Bone marrow (tissue), 2 donors: ENCODE measurements at regions not wholly inside any gene's neighbourhood (a gene's known extent, or its start where the extent isn't known, plus 50 kb on each side); places are given as distances from the start of the nearest gene placed in this dataset.
"Not testable (repeated sequence)": the region's sequence is repeated elsewhere in the genome, so short reads cannot be mapped to it uniquely, and the experiment has no call there.

Experiments
- DNase-seq, 2 donors: peaks; one replicate each; lab custom pipeline; 2025; lab: John Stamatoyannopoulos, UW

DNA sequence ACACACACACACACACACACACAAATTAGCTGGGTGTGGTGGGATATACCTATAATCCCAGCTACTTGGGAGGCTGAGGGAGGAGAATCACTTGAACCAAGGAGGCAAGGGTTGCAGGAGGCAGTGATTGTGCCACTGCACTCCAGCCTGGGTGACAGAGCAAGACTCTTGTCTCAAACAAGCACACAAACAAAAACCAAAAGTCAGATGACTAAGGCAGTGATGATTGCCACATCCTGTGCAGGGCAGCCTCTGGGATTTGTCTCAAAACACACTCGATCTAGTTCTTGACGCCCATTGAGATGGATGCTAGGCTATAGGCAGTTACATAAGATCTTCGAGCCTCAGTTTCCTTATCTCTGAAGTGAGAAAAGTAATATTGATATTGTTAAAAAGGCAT is 183.1 kb upstream of the NOTCH2NLA start:
- DNase-seq = peak in 1 of 2 donors; percentile 38

DNA sequence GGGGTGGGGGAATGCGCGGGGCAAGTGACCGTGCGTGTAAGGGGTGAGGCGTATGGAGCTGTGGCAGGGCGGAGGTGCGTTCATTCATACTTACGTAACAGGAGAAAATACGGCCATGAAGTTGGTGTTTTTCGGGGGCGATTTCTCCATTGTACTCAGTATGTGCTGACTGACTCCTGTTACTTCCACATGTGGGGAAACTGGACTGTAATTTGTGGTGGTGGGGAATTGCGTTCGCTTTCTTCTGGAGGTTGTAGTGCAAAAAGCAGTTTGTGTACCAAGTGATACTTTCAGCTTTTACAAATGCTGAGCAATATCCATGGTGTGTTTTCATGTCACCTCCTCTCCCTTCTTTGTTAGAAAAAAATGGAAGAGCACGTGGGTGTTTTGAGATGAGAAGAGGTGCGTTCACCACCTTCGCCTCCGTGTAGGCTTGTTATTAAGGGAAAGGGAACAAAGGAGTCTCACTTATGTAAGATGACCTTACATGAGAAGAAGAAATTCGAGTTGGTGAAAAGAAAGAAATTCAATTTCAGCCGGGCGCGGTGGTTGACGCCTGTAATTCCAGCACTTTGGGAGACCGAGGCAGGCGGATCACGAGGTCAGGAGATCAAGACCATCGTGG is 181.1 kb upstream of the NOTCH2NLA start:
- DNase-seq = not testable (repeated sequence)

DNA sequence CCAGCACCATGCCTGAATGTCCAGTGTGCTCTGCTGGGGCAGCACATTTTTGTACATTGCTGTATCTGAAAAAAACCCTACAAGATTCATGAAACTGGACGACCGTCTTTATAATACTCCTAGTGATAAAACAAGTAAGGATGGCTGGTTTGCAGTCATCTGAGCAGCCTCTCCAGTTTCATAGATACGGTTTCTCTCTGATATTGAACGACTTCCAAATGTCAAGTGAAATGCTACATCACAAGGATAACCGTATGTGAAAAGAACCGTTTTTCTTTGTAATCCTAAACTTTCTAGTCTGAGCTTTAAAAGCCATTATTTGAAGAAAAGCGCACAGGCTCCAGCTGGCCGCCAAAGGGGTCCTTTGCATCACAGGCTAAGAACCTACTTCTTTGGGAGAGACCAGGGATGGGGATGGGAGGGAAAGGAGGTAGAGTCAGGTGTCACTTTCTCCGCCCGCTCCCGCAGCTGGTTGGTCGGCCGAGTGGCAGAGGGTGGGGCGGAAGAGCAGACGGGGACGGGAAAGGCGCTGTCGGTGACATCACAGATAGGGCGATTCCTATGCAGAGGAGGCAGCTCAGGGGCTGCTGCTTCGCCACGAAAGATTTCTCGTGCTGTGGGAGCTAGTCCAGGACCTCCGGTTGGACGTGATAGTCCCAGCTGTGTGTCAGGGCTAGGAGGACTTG is 180.4 kb upstream of the NOTCH2NLA start:
- DNase-seq = not testable (repeated sequence)

DNA sequence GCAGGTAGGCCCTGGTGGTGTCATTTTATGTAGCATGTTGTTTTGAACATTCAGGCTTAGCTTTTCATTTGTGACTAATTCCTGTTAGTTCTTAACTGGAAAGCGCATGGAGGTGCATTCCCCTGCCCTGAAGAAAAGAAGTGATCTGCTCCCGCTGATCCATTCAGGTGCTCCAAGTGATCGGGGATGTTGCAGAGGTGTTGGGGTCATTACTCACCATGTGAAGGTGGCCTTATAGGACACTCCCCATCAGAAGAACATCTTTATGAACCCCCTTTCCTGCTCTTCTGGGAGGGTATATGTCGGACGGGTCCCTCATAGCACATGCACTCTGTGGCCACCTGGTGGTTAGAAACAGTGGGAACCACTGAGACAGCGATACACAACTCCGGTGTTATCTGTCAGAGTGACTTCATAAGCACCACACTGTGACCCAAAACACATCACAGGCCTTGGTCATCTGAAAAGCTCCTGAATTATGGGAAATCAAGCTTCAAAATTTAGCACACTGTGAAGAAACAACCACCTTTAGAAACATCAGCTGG is 172.5 kb upstream of the NOTCH2NLA start:
- DNase-seq = not testable (repeated sequence)

DNA sequence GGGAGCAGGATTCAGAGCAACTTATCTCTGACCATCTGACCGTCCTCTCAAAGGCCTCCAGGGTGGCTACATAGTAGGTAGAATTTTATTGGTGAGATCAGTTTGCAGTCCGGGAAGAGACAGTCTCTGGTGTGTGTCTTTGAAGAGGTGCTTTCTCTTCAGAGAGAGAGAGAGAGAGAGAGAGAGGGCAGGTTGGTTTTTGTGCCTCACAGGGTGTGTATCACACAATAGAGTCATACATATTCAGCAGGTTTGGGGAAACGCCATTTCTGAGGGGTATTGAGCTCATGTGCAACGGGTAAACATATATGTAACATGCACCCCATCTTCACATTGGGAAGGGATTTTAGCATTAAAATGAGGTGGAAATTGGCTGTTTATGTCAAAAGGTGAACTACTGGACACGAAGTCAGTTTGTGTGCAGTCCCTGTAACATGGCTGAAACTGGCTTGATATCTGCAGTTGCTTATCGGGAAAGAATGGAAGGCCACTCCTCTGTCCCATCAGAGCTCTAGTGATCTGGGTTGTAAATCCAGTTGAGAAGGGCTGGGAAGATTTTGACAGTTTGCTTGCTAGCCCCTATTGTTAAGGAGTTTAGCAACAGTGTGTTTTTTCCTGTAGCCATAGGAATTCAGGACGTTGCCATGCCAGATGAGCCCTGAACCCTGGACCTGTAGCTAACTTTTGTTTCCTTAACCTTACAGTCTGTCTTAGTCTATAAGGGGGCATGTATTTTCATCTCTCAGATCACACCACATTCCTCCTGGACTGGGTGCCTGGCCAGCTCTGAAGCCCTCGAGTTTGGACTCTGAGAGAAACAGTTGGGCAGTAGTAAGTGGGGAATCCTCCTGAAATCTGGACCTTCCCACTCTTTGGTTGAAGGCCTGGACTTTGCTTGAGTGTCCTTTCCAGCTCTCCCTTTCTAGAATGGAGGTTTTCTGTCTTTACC is 171.6 kb upstream of the NOTCH2NLA start:
- DNase-seq = not testable (repeated sequence)

DNA sequence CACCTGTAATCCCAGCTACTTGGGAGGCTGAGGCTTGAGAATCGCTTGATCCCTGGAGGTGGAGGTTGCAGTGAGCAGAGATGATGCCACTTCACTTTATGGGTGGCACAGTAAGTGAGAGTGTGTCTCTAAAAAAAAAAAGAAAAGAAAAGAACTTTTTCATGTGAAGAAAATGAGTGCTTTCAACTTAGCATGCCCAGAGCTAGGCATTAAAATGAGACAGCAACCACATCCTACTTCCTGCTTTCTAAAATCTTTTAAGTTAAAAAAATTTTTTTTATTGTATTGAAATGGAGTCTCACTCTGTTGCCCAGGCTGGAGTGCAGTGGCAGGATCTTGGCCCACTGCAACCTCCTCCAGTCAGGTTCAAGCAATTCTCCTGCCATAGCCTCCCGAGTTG is 170.4 kb upstream of the NOTCH2NLA start:
- DNase-seq = not testable (repeated sequence)

DNA sequence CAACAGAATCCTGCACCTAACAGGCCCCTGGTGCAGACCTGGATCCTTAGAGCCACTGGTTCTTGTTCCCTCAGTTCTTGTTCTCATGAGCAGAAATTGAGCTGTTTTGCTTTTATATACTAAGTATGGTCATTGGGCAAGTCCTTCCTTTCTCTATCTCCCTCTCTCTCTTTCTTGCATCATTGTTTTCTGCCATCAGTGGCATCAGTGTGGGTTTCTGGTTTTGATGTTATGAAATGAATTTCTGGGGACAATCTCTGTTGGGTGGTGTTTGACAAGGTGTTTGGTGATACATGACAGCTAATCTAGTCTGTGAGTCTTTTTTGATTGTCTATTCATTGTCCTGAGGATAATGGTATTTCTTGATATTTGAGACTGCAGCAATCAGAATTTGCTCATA is 168.0 kb upstream of the NOTCH2NLA start:
- not testable (repeated sequence) for DNase-seq

DNA sequence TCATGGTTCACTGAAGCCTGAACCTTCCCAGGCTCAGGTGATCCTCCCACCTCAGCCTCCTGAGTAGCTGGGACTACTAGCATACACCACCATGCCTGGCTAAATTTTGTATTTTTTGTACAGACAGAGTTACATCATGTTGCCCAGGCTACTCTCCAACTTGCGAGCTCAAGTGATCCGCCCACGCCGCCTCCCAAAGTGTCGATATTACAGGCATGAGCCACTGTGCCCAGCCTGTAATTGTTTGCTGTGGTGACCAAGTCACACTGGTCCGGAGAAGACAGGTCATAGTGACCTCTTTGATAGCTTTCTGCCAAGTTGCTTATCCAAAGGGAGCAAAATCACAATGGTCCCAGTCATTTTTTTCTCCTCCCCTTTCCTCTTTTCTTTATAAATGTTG is 167.4 kb upstream of the NOTCH2NLA start:
- not testable (repeated sequence) for DNase-seq

DNA sequence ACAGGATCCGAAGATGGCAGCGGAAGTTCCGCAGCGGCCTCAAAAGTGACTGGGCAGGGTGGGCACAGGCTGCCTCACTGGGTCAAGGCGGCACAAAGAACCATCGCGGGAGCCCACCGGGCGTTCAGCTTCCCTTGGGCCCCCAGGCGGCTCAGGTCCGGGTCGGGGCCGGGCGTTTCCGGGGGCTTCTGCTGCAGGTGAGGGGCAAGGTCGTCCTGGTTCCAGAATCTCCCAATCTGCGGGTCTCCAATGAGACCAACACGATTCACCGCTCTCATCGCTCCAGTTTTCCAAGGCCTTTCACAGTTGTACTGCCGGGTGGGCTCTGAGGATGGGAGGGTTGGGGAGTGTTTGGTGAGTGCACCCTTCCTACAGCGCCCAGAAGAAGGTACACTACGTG is 165.0 kb upstream of the NOTCH2NLA start:
- not testable (repeated sequence) for DNase-seq

DNA sequence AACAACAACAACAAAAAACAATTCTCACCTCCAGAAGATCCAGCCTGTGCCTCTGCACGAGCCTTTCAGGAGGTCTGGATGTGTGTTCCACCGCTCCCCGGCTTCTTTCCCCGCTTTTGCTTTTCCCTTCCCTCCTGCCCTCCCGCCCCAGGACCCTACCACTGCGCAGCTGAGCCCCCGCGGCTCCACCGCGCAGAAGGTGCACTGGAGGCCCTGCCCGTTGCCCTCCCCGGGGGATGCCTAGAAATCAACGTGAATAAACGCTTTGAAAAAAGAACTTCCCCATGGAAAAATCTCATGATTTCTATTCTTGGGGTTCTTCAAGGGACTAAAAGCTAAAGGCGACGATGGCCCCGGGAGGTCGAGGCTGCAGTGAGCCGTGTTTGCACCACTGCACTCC is 164.3 kb upstream of the NOTCH2NLA start:
- DNase-seq = not testable (repeated sequence)

DNA sequence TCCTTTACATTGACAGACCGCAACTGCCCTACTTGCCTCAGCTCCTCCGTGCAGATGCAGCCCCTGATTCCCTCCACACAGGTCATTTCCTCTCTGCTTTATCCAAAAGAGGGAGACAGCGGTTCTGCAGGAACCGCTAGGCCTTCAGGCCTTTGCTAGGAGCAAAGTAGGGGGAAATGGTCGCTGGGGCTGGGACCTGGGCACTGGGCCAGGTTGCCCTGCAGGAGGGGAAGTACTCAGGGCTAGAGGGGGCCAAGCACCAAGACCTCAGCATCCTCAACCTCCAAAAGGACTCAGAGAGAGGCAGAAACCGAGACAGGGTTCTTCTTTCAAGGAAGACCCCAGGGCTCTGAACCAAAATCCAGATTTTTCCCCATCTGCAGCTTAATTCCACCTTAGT is 160.4 kb upstream of the NOTCH2NLA start:
- not testable (repeated sequence) for DNase-seq

DNA sequence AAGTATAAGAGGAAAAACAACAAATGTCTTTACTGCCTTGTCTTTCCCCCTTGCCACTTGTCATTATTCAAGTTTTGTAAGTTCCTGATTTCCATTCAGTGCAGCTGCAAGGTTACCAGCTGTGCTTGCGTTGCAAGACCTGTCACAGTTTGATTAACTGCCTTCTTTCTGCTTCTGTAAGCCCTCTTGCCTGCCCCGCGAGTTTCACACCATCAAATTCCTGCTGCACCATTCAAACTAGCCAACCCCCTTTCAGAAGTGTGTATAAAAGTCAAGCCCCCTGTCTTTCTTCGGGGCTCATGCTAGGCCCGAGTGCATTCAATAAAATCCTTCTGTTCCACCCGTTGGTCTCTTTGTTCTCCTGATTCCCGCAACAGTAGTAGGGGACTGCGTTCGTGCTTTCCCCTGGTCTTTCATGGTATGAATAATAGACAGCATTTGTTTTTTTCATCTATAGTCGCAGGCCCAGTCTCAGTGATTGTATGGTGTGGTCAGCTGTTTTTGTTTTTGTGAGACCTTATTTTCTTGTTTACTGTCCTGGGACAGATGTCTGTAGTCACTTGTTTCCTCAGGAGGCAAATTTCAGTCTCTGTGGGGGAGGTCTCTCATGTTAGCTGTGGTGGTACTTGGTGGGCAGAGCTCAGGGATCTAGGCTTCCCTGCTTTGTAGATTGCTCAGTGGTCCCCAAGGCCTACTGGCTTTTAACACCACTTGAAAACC is 159.1 kb upstream of the NOTCH2NLA start:
- DNase-seq = not testable (repeated sequence)

DNA sequence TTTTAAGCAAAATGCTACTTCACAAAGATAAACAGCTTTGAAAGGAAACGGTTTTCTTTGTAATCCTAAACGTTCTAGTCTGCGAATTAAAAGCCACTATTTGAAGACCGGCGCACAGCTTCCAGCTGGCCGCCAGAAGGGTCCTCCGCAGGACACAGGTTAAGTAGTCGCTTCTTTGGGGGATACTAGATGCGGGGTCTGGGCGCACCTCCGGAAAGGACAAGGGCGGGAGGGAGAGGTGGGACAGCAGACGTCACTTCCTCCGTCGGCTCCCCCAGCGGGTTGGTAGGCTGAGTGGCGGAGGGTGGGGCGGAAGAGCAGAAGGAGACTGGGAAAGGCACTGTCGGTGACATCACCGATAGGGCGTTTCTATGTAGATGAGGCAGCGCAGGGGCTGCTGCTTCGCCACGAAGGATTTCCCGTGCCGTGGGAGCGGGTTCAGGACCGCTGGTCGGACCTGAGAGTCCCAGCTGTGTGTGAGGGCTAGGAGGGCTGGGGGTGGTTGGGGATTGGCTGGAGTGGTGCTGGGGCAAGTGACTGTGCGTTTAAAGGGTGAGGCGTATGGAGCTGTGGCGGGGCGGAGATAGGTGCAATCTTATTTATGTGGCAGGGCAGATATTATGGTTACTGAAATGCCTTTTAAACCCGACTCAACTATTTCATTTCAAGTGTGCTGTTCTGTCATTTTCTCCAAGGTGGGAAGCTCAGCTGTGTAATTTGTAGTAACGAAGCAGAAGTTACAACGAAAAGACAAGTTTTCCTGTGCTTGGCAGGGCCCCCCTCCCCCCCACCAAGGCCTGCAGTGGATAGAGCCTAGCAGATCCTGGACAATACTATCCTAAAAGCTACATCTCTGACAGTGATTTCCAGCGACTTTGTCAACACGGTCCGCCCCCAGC is 158.3 kb upstream of the NOTCH2NLA start:
- peak; percentile 19 to 61 for DNase-seq

DNA sequence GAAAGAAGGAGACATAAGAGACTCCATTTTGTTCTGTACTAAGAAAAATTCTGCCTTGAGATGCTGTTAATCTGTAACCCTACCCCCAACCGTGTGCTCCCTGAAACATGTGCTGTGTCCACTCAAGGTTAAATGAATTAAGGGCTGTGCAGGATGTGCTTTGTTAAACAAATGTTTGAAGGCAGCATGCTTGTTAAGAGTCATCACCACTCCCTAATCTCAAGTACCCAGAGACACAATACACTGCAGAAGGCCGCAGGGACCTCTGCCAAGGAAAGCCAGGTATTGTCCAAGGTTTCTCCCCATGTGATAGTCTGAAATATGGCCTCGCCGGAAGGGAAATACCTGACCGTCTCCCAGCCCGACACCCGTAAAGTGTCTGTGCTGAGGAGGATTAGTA is 152.4 kb upstream of the NOTCH2NLA start:
- not testable (repeated sequence) for DNase-seq

DNA sequence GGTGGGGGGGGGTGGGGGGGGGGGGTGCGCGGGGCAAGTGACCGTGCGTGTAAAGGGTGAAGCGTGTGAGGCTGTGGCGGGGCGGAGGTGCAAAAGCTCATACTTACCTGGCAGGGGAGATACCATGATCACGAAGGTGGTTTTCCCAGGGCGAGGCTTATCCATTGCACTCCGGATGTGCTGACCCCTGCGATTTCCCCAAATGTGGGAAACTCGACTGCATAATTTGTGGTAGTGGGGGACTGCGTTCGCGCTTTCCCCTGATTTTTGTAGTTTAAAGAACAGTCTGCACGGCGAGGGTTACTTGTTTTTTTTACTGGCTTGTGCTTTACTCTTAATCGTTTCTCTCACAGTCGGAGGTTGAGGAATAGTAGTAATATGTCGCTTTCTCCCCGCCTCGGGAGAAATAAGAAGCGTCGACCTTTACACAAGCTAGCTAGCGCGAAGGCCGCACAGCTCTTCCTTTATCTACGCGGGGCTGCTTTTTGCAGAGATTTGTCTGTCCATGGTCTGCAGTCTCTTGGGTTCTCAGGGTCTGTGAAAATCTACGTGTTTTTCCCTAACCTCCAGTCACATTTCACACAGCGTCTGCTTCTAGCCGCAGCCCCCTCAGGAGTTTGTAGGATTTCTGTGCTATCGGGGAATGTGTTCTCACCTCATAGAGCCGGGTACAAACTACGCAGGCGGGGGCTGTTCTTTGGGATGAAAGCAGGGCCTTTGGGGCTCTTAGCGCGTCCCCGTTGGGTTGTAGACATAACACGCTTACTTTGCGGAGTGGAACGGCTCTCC is 148.1 kb upstream of the NOTCH2NLA start:
- DNase-seq = peak; percentile 58 to 87

DNA sequence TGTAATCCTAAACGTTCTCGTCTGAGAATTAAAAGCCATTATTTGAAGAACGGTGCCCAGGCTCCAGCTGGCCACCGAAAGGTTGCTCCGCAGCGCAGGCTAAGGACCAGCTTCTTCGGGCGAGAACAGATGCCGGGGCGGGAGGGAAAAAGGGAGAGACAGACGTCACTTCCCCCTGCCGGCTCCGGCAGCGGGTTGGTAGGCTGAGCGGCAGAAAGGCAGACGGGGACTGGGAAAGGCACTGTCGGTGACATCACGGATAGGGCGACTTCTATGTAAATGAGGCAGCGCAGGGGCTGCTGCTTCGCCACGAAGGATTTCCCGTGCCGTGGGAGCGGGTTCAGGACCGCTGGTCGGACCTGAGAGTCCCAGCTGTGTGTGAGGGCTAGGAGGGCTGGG is 147.5 kb upstream of the NOTCH2NLA start:
- DNase-seq = peak; percentile 41 to 71

DNA sequence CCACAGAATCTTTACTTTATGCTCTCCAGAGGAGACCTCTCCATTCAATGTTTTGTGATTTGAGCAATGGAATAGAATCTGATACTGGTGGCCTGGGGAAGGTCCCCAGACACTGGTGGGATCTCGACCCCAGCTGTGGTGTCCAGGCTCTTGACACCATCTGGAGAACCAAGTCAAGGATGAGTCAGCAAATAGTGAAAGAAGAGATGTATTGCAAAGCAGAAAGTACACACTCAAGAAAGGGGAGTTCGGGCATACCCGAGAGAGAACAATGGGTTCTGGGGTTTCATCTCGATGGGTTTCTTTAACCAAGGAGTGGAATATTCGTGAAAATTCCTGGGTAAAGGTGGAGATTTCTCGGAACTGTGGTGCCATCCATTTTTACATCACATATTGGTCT is 146.3 kb upstream of the NOTCH2NLA start:
- not testable (repeated sequence) for DNase-seq

DNA sequence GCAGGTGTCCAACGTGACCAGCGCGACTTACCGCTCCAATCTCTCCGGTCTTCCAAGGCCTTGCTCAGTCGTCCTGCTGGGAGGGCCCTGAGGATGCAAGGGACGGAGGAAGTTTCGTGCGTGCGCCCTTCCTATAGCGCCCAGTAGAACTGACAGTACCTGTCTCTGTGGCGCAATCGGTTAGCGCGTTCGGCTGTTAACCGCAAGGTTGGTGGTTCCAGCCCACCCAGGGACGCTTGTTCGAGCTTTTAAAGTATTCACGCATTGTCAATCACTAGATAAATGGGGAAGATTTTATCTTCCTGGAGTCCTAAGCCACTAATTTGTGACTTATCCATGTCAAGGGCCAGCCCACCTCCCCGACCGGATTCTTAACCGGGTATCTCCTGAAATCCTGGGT is 141.1 kb upstream of the NOTCH2NLA start:
- DNase-seq = not testable (repeated sequence)

DNA sequence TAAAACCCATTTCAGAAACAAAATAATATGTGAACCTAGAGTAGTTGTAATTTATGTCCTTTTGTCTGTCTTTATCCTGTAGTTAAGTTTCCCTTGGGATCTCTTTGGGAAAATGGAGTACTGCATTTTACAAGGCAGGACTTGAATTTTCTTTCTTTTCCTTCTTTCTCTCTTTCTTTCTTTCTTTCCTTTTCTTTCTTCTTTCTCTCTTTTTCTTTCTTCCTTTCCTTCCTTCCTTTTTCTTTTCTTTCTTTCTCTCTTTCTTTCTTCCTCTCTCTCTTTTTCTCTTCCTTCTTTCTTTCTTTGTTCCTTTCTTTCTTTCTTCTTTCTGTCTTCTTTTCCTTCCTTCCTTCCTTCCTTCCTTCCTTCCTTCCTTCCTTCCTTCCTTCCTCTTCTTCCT is 126.6 kb upstream of the NOTCH2NLA start:
- not testable (repeated sequence) for DNase-seq

DNA sequence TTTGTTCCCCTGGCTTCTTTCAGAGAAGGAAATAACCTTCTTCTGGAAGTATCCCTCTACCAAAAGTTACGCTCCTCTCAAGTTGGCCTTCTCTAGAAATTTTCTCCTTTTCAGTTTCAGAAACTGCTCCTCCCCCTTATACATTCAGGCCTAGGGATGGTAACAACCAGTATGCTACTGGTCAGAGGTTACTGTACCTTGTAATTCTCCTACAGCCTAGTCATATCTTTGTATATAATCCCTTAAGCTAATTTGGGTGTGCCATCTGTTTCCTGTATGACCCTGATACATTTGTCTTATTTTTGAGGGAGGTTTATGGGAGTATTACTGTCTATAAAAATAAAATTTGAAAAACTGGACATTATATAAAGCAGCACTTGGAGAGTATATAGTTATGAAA is 98.0 kb upstream of the NOTCH2NLA start:
- DNase-seq = not testable (repeated sequence)
